ENCODE measurements at regions not wholly inside any gene's neighbourhood (a gene's known extent, or its start where the extent isn't known, plus 50 kb on each side); places are given as distances from the start of the nearest gene placed in this dataset.

DNA sequence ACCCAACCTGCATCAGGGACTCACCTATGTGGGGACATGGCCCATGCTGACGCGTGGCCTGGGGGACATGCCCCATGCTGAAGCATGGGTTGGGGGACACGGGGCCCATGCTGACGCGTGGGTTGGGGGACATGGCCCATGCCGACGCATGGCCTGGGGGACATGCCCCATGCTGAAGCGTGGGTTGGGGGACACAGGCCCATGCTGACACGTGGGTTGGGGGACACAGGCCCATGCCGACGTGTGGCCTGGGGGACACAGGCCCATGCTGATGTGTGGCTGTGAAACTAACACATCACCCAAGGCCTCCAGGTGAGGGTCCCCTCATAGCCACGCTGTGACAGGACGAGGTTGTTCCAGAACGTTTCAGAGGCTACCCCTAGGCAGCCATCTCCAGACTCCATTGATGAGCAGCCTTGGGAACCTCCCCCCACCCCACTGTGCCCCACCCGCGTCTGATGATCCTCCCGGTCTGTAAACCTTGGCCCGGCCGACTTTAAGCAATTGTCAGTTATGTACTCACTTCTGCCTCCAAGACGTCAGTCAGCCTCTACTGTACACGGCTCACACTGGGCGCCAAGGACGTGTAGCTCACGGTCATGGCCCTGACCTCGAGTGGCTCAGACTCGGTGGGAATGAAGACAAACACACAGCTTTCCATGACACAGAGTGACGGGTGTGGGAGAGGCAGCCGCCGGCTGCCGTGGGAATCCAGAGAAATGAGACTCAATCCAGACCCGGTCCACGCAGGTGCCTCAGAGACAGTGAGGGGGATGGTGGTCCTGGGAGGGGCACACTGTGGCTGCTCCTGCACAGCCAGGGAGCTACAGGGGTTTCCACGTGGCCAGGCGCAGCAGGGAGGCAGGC lies 50.2 kb upstream of the SLC66A3 start:
- no peak for TF ChIP-seq CTCF (IDR thresholded peaks at IDR 0.05)
- TF ChIP-seq POLR2A (IDR thresholded peaks at IDR 0.05) = no peak

Measured in adrenal gland (tissue), 5 donors.